ENCODE measurements at regions not wholly inside any gene's neighbourhood (a gene's known extent, or its start where the extent isn't known, plus 50 kb on each side); places are given as distances from the start of the nearest gene placed in this dataset.

DNA sequence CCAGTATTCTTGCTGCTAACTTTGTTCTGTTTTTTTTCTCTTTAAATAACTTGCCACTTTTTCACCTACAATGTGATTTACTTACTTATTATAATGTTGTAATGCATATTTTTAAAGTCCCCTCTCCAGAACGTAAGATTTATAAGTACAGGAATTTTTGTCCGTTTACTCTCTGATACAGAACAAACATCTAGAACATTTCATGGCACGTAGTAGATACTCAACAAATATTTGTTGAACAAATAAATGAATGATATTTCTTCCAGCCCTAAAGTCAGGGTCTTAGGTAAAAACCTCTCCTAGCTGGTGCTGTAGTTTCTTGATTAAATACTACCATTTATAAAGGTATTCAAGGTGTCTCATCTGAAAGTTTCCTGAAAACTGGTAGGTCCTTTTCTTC, 125.1 kb downstream of the ZBTB18 start:
- in situ Hi-C loops (cut with HindIII; ENCODE audit: low pct_unique_long_range_greater_than_20kb, low sequenced_read_pairs): no loop called here
- no peak for DNase-seq (ENCODE audit: low read depth, low spot score)

GRCh38 chr1:244180256-244180655, 129.2 kb downstream of the ZBTB18 start:
- in situ Hi-C loops (cut with HindIII; ENCODE audit: low pct_unique_long_range_greater_than_20kb, low sequenced_read_pairs): no loop called here
- no peak for DNase-seq (ENCODE audit: low read depth, low spot score)

DNA sequence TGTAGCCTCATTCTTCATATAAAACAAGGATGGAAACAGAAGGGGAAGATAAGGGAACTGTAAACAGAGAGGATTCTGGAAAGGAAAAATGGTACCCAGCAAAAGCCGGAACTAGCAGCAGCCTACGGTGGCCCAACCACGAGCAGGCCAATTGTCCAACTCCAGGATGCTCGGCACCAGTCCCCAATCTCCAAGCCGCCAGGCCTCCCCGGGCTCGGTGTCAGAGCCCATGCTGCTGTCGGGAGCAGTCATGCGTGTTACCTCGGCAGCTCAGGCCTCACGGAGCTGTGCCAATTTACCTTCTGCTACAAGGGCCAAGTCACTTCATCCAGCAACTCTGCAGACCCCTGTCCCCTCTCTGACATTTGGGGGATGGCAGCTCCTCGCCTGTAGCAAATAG, 130.8 kb downstream of the ZBTB18 start:
- DNase-seq (ENCODE audit: low read depth, low spot score): no peak
- in situ Hi-C loops (cut with HindIII; ENCODE audit: low pct_unique_long_range_greater_than_20kb, low sequenced_read_pairs): no loop called here

DNA sequence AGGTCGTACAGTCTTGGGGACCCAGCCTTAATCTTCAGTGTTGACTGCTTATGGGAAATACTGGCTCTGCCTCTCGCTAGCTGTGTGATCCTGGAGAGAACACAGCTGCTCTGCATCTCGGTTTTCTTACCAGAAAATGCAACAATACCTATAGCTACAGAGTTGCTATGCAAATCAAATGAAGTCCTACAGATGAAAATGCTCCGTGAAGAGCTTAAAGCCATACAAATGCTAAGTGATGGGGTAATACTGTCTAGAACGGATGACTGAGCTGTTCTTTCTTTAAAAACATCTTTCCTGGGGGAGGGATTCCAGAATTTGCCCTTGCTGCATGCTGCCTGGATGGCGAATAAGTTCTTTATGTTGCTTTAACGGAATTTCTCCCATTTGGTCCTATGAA, 132.0 kb downstream of the ZBTB18 start:
- in situ Hi-C loops (cut with HindIII; ENCODE audit: low pct_unique_long_range_greater_than_20kb, low sequenced_read_pairs): no loop called here
- no peak for DNase-seq (ENCODE audit: low read depth, low spot score)

- in situ Hi-C loops (cut with HindIII; ENCODE audit: low pct_unique_long_range_greater_than_20kb, low sequenced_read_pairs): no loop called here
- no peak for DNase-seq (ENCODE audit: low read depth, low spot score)
Measured at GRCh38 chr1:244186372-244186771, 135.3 kb downstream of the ZBTB18 start.

GRCh38 chr1:244187310-244187709, 136.2 kb downstream of the ZBTB18 start:
- no peak for DNase-seq (ENCODE audit: low read depth, low spot score)
- in situ Hi-C loops (cut with HindIII; ENCODE audit: low pct_unique_long_range_greater_than_20kb, low sequenced_read_pairs): no loop called here

DNA sequence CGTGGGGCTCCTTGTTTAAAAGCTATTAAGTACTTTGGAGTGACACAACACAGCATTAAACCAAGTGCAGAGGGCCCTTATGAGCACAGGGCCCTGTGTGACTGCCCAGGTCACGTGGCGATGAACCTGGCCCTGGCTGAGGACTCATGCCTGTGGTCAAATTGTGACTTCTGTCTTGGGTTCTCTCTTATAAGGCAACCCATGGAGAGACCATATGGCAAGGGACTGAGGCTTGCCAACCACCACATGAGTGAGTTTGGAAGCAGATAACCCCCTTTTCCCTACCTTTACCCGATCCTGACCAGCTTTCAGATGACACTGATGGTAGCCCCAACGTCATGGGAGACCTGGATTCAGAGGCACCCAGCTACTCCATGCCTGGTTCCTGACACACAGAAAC, 140.5 kb downstream of the ZBTB18 start:
- no peak for DNase-seq (ENCODE audit: low read depth, low spot score)
- in situ Hi-C loops (cut with HindIII; ENCODE audit: low pct_unique_long_range_greater_than_20kb, low sequenced_read_pairs): no loop called here

GRCh38 chr1:244192325-244192724, 141.2 kb downstream of the ZBTB18 start:
- in situ Hi-C loops (cut with HindIII; ENCODE audit: low pct_unique_long_range_greater_than_20kb, low sequenced_read_pairs): no loop called here
- no peak for DNase-seq (ENCODE audit: low read depth, low spot score)

DNA sequence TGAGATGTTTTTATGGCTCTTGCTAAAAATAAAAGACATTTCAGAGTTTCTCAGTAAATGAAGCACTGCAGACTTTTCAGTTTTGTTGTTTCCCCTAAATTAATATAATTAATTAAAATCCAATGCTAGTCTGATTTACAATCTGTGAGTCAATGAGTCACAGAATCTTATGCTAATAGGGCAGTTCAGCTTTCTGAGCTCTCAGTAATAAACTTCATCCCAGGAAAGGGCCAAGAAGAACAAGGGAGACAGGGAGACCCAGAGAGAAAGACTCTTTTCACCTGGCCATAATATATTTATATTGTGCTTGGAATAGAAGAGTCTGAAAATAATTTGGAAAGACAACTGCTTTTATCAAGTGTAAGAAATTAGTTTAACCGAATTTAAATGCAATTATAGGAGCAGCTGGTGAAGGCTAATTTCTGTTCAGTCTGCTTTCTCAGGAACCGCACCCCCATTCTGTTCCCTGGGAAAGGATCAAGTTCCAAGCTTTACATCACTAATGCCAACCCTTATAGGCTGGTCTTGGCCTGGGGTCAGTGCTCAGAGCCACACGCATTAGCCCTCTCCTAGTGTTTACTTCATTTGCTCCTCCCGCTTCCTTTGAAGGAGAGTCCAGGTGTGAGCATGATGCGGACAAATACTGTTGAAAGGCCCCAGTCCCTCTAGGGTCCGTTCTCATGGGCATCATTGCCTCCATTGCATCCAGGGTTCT, 145.6 kb downstream of the ZBTB18 start:
- DNase-seq (ENCODE audit: low read depth, low spot score): no peak
- in situ Hi-C loops (cut with HindIII; ENCODE audit: low pct_unique_long_range_greater_than_20kb, low sequenced_read_pairs): no loop called here

- in situ Hi-C loops (cut with HindIII; ENCODE audit: low pct_unique_long_range_greater_than_20kb, low sequenced_read_pairs): no loop called here
- no peak for DNase-seq (ENCODE audit: low read depth, low spot score)
Measured at GRCh38 chr1:244197851-244198375, 146.8 kb downstream of the ZBTB18 start.

DNA sequence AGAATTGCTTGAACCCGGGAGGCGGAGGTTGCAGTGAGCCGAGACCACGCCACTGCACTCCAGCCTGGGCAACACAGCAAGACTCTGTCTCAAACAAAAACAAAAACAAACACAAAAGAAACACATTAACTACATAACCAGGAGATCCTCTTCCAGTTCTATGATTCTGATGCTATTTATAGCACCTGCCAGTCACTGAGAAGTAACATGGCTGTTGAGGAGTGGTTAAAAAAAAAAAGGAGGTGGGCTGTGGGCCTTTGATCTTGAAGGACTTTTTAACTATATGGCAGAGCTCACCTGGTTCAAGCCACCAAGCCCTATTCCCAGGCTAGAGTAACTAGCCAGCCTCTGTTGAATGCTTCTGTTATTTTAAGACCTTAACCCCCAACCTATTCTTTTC, 148.8 kb downstream of the ZBTB18 start:
- DNase-seq (ENCODE audit: low read depth, low spot score): no peak
- in situ Hi-C loops (cut with HindIII; ENCODE audit: low pct_unique_long_range_greater_than_20kb, low sequenced_read_pairs): no loop called here

DNA sequence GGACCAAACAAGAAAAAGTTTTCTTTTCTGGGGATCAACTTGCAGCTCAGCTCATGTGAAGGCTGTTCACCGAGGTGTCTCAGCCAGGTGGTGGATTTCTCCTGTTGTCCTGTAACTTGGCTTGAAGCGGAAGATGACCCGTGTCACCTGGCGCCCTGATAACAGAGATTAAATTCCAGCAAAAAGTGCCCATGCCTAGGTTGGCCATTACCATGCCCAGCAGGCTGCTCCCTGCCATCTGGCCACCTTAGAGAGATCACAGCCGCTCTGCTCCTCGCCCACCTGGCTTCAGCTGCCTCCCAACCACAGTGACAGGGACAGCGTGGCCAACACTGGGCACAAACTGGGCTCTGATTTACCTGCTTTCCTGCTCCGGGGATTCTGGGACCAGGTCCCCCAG, 149.5 kb downstream of the ZBTB18 start:
- in situ Hi-C loops (cut with HindIII; ENCODE audit: low pct_unique_long_range_greater_than_20kb, low sequenced_read_pairs): no loop called here
- DNase-seq (ENCODE audit: low read depth, low spot score): no peak

GRCh38 chr1:244201750-244202149, 150.7 kb downstream of the ZBTB18 start:
- in situ Hi-C loops (cut with HindIII; ENCODE audit: low pct_unique_long_range_greater_than_20kb, low sequenced_read_pairs): no loop called here
- DNase-seq (ENCODE audit: low read depth, low spot score): no peak

DNA sequence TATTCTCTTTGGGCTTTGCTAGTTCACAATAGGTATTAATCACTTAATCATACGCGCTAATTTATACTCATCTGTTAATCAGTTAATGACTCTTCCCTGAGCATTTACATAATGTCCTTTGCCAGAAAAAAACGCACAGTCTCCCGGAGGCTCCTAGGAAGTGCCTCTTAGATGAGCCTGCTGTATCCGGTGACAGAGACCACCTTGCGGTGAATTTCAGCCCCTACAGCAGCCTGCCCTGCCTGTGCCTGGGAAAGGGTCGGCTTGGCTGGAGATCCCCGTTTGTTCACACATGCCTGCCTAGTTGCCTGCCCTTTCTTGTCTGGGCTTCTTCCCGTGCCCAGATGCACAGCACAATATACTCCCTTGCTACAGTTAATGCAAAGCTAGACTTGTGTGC, 152.9 kb downstream of the ZBTB18 start:
- in situ Hi-C loops (cut with HindIII; ENCODE audit: low pct_unique_long_range_greater_than_20kb, low sequenced_read_pairs): no loop called here
- DNase-seq (ENCODE audit: low read depth, low spot score): no peak

DNA sequence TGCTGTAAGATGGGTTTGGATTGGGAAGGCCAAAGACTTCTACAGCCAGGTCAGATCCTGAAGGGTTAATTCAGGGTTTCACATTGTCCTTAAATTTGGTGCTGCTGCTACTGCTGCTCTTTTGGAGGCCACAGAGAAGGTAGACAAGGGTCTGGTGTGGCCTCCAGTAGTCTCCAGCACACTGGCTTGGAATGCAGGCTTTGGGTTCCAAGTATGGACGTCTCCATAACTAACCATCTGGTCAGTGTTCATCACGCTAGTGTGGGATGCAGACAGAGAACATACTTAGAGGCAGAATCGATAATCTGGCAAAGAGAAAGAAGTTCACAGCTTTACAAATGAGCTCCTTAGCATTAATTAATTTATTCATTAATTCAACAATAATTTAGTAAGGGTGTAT, 154.1 kb downstream of the ZBTB18 start:
- DNase-seq (ENCODE audit: low read depth, low spot score): no peak
- in situ Hi-C loops (cut with HindIII; ENCODE audit: low pct_unique_long_range_greater_than_20kb, low sequenced_read_pairs): no loop called here

DNA sequence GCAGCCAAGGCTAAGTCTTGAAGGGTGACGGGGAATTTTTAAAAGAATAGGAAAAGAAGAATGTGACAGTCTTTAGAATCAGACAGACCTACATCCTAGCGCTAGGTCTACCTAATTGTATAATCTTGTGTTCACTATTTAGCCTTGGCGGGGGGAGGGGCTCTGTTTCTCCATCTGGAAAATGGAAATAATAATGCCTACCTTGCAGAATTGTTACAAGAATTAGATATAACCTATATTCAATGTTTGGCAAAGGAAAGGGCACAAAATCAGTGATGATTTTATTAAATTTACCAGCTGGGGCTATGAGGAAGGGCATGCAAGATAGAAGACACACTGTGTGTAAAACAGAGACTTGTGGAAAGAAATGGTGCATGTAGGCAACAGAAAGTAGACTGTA, 154.8 kb downstream of the ZBTB18 start:
- no peak for DNase-seq (ENCODE audit: low read depth, low spot score)
- in situ Hi-C loops (cut with HindIII; ENCODE audit: low pct_unique_long_range_greater_than_20kb, low sequenced_read_pairs): no loop called here

DNA sequence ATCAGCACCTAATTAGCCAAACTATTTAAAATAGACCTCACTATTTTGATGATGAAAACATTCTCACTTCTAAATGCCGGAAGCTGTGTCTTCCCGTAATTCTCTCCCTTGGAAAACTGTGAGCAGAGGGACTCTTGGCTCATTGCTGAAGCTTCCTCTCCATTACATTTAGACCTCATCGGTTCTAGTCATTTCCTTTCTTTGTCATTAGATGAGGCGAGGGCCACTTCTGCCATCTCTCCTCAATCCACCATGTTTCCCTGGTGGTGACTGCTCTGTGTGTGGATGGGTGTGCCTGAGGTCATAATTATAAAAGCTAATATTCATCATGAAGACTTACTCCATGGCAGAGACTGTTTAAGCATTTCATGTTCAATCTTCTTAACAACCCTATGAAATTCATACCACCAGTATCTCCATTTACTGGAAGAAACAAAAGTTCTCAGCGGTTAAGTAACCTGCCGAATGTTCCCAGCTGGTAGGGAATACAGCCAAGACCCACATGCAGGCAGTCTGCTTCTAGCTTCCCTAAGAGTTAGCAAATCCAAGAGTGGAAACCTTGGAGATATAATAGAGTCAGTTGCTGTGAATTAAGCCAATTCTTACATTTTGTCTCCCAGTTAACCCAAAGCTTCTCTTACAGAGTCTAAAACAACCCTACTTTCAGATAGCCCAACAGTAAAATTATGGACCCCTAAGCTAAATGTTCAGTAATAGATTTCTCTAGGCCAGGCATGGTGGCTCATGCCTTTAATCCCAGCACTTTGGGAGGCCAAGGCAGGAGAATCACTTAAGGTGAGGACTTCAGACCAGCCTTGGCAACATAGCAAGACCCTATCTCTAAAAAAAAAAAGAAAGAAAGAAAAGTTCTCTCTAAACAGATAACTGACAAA, 156.2 kb downstream of the ZBTB18 start:
- DNase-seq (ENCODE audit: low read depth, low spot score): no peak
- in situ Hi-C loops (cut with HindIII; ENCODE audit: low pct_unique_long_range_greater_than_20kb, low sequenced_read_pairs): no loop called here

GRCh38 chr1:244207935-244208244, 156.8 kb downstream of the ZBTB18 start:
- in situ Hi-C loops (cut with HindIII; ENCODE audit: low pct_unique_long_range_greater_than_20kb, low sequenced_read_pairs): no loop called here
- no peak for DNase-seq (ENCODE audit: low read depth, low spot score)

- in situ Hi-C loops (cut with HindIII; ENCODE audit: low pct_unique_long_range_greater_than_20kb, low sequenced_read_pairs): no loop called here
- DNase-seq (ENCODE audit: low read depth, low spot score): no peak
Measured at GRCh38 chr1:244209955-244210354, 158.9 kb downstream of the ZBTB18 start.
